GM12878 (cell line): ENCODE measurements at regions not wholly inside any gene's neighbourhood (a gene's known extent, or its start where the extent isn't known, plus 50 kb on each side); places are given as distances from the start of the nearest gene placed in this dataset.

Experiments
- ATAC-seq: fragments of 200-7000 bp; cut with Tn5 transposase; 3 replicates; pipeline ENCODE4 v1.9.1; 2020; ENCODE audit warnings: mild to moderate bottlenecking, moderate library complexity
- BruUV-seq: library from RNA; stranded (reverse); fragments of 400-500 nt; replicated peaks from 2 replicates; lab custom pipeline; 2021; lab: Mats Ljungman, UMichigan
- CTCF ChIA-PET: fragments of 300-600 bp; sonication (Branson Sonifier 250); formaldehyde crosslinking; extraction: SDS; loops from one replicate; lab custom pipeline; 2021; ENCODE audit warnings: inconsistent platforms; lab: Yijun Ruan, JAX
- POLR2A ChIA-PET: fragments of 350-600 bp; formaldehyde crosslinking; extraction: SDS; loops from one replicate; lab custom pipeline; 2021; ENCODE audit warnings: inconsistent platforms; lab: Charles Lee
- RAD21 ChIA-PET: fragments of 300-600 bp; sonication (Branson Sonifier 250); formaldehyde crosslinking; loops from one replicate; lab custom pipeline; 2023; ENCODE audit warnings: antibody characterized with exemption; ENCODE audit not compliant: unreplicated experiment; lab: Charles Lee
- SMC1A ChIA-PET: fragments of 300-600 bp; sonication (Branson Sonifier 250); formaldehyde crosslinking; loops from one replicate; lab custom pipeline; 2023; ENCODE audit not compliant: unreplicated experiment, uncharacterized antibody; lab: Charles Lee
- DNase-seq: peaks from one replicate; pipeline ENCODE4 v3.0.0-alpha.2; 2011; ENCODE audit warnings: low read depth, low spot score
- FAIRE-seq: peaks from 3 replicates; lab custom pipeline; 2011; peaks lifted over from hg19 to GRCh38; lab: Jason Lieb, UNC
- H2AFZ ChIP-seq: 2 replicates; pipeline ENCODE4 v1.6.0; 2011; ENCODE audit warnings: low read depth, low read length, control low read depth; ENCODE audit not compliant: control insufficient read depth
- H3K27ac ChIP-seq: 2 replicates; pipeline ENCODE4 v1.5.1; 2011; ENCODE audit warnings: control low read depth; ENCODE audit not compliant: control insufficient read depth, insufficient read depth
- H3K27me3 ChIP-seq, 2 experiments: replicated peaks in 1 of 2; 2 replicates each; pipeline versions ENCODE4 v1.6.0 to v1.6.1; 2011; ENCODE audit warnings: low read length in 1 of 2; ENCODE audit not compliant: control insufficient read depth in 2 of 2, insufficient read depth in 2 of 2
- H3K36me3 ChIP-seq, 2 experiments: 2 replicates each; pipeline ENCODE4 v1.5.1; 2011; ENCODE audit warnings: low read length in 1 of 2; ENCODE audit not compliant: control insufficient read depth in 2 of 2, insufficient read depth in 2 of 2
- H3K4me1 ChIP-seq: 2 replicates; pipeline ENCODE4 v1.6.1; 2011; ENCODE audit warnings: mild to moderate bottlenecking, low read length, moderate library complexity, mixed read lengths; ENCODE audit not compliant: control insufficient read depth, insufficient read depth
- H3K4me2 ChIP-seq: 2 replicates; pipeline ENCODE4 v1.6.0; 2011; ENCODE audit warnings: control low read depth; ENCODE audit not compliant: control insufficient read depth, insufficient read depth
- H3K4me3 ChIP-seq: fragments of 200-600 bp; sonication (generic); 2 replicates; pipeline ENCODE4 v1.5.1; 2016
- H3K79me2 ChIP-seq: 2 replicates; pipeline ENCODE4 v1.6.0; 2011; ENCODE audit warnings: low read length; ENCODE audit not compliant: control insufficient read depth, insufficient read depth
- H3K9ac ChIP-seq: 2 replicates; pipeline ENCODE4 v1.8.0; 2011; ENCODE audit warnings: low read length, control low read depth, mixed read lengths; ENCODE audit not compliant: control insufficient read depth, insufficient read depth
- H3K9me3 ChIP-seq: replicated peaks from 3 replicates; pipeline ENCODE4 v1.5.1; 2011; ENCODE audit warnings: mild to moderate bottlenecking, low read length; ENCODE audit not compliant: control insufficient read depth, insufficient read depth
- H4K20me1 ChIP-seq: 2 replicates; pipeline ENCODE4 v1.6.0; 2011; ENCODE audit not compliant: control insufficient read depth, insufficient read depth
- IKZF1 ChIP-seq: fragments of 450-650 bp; conservative IDR thresholded peaks from 2 replicates; pipeline ENCODE4 v1.6.1; 2017; ENCODE audit warnings: antibody characterized with exemption, mild to moderate bottlenecking
- IKZF2 ChIP-seq, 2 experiments: fragments of 450-650 bp; IDR thresholded peaks; 2 replicates each; pipeline ENCODE4 v1.6.1; 2017; ENCODE audit warnings: mild to moderate bottlenecking in 2 of 2, moderate library complexity in 2 of 2
- KDM1A ChIP-seq: fragments of 200-600 bp; sonication (generic); IDR thresholded peaks from 2 replicates; pipeline ENCODE4 v1.6.1; 2016; ENCODE audit warnings: borderline replicate concordance
- MEF2B ChIP-seq: fragments of 450-650 bp; IDR thresholded peaks from 2 replicates; pipeline ENCODE4 v1.6.1; 2018; ENCODE audit warnings: mild to moderate bottlenecking, moderate library complexity; ENCODE audit not compliant: partially characterized antibody, poor library complexity, severe bottlenecking
- RBBP5 ChIP-seq: fragments of 200-600 bp; sonication (generic); conservative IDR thresholded peaks from 2 replicates; pipeline ENCODE4 v1.6.1; 2016
- SP1 ChIP-seq: IDR thresholded peaks from one replicate; pipeline ENCODE4 v1.6.1; 2011; ENCODE audit warnings: low read depth, low read length
- WGBS: methylation state at CpG from one replicate; pipeline ENCODE4 v1.1.6; 2016; ENCODE audit warnings: low lambda C conversion rate; ENCODE audit not compliant: insufficient replicate concordance, insufficient coverage; ENCODE audit errors: missing lambda C conversion rate; 5-methylcytosine and 5-hydroxymethylcytosine counted together
- in situ Hi-C: fragments of 300-500 bp; cut with MboI; formaldehyde crosslinking; loops from 9 replicates; pipeline ENCODE4 v1.14.3; 2018; ENCODE audit warnings: mixed read lengths
- intact Hi-C: fragments of 100-400 bp; cut with micrococcal nuclease; formaldehyde crosslinking; loops from one replicate; pipeline ENCODE4 v1.14.2; 2022; ENCODE audit not compliant: unreplicated experiment
- TF ChIP-seq, protein P1 (sequence below): IDR thresholded peaks from 2 replicates; pipeline ENCODE4 v1.6.1; 2011; ENCODE audit warnings: mild to moderate bottlenecking, low read depth, low read length, moderate library complexity; ENCODE audit not compliant: insufficient replicate concordance
- TF ChIP-seq, protein P2 (sequence below): fragments of 450-650 bp; IDR thresholded peaks from 2 replicates; pipeline ENCODE4 v1.6.1; 2017; ENCODE audit warnings: mild to moderate bottlenecking, moderate library complexity

DNA sequence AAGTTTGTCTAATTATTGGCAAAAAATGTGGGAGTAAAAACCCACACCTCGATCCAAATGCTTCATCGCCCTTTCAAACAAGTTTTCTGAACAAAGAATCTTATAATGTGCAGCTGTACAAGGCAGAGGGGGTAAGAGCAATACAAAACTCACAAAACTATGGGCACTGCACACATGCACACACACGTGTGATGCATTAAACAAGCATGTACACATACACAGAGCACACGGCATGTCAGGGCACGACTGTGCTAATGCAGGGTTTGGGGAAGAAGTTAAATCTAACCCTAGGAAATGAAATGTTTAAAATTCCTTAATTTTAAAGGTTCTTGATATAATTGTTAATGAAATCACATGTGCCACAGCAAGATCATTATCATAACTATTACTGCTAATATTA lies 264.0 kb downstream of the SEC16B start:
- BruUV-seq: no TSS peak
- no peak for FAIRE-seq

More for the DNA sequence above, 264.0 kb downstream of the SEC16B start:
- ChIA-PET RAD21 (no interaction called here), SMC1A (no interaction called here), POLR2A (no interaction called here), CTCF (no interaction called here)
- Histone ChIP-seq H3K4me3 (no peak overlapping the region), H2AFZ (no peak overlapping the region), H3K9ac (no peak overlapping the region), H4K20me1 (no peaks in the 10 kb centered on the region), H3K27ac (no peak overlapping the region), H3K36me3 (no peaks in the 10 kb centered on the region), H3K79me2 (no peaks in the 10 kb centered on the region), H3K4me2 (no peak overlapping the region), H3K27me3 (no peaks in the 10 kb centered on the region), H3K9me3 (no peaks in the 10 kb centered on the region), H3K4me1 (no peaks in the 10 kb centered on the region)
- 16% methylated on average over 5 of the region's 5 CpGs for WGBS
- in situ Hi-C loops: no loop called here
- no peak for DNase-seq
- intact Hi-C loops: no loop called here
- no peak for ATAC-seq
- TF ChIP-seq, protein P1, sequence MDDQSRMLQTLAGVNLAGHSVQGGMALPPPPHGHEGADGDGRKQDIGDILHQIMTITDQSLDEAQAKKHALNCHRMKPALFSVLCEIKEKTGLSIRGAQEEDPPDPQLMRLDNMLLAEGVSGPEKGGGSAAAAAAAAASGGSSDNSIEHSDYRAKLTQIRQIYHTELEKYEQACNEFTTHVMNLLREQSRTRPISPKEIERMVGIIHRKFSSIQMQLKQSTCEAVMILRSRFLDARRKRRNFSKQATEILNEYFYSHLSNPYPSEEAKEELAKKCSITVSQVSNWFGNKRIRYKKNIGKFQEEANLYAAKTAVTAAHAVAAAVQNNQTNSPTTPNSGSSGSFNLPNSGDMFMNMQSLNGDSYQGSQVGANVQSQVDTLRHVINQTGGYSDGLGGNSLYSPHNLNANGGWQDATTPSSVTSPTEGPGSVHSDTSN: no peak
- TF ChIP-seq, protein P2, sequence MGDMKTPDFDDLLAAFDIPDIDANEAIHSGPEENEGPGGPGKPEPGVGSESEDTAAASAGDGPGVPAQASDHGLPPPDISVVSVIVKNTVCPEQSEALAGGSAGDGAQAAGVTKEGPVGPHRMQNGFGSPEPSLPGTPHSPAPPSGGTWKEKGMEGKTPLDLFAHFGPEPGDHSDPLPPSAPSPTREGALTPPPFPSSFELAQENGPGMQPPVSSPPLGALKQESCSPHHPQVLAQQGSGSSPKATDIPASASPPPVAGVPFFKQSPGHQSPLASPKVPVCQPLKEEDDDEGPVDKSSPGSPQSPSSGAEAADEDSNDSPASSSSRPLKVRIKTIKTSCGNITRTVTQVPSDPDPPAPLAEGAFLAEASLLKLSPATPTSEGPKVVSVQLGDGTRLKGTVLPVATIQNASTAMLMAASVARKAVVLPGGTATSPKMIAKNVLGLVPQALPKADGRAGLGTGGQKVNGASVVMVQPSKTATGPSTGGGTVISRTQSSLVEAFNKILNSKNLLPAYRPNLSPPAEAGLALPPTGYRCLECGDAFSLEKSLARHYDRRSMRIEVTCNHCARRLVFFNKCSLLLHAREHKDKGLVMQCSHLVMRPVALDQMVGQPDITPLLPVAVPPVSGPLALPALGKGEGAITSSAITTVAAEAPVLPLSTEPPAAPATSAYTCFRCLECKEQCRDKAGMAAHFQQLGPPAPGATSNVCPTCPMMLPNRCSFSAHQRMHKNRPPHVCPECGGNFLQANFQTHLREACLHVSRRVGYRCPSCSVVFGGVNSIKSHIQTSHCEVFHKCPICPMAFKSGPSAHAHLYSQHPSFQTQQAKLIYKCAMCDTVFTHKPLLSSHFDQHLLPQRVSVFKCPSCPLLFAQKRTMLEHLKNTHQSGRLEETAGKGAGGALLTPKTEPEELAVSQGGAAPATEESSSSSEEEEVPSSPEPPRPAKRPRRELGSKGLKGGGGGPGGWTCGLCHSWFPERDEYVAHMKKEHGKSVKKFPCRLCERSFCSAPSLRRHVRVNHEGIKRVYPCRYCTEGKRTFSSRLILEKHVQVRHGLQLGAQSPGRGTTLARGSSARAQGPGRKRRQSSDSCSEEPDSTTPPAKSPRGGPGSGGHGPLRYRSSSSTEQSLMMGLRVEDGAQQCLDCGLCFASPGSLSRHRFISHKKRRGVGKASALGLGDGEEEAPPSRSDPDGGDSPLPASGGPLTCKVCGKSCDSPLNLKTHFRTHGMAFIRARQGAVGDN: no peak
- TF ChIP-seq MEF2B: no peak
- no peak for TF ChIP-seq IKZF1
- TF ChIP-seq KDM1A: no peak
- TF ChIP-seq IKZF2 (IDR thresholded peaks at IDR 0.05): no peak
- no peak for TF ChIP-seq RBBP5
- no peak for TF ChIP-seq SP1
- TF ChIP-seq, all 136 proteins: peak for 0
